HepG2 (cell line): ENCODE measurements at regions not wholly inside any gene's neighbourhood (a gene's known extent, or its start where the extent isn't known, plus 50 kb on each side); places are given as distances from the start of the nearest gene placed in this dataset.
A peak's percentile ranks its signal among the peaks of the same experiment; 100 is the strongest.
"Not testable (repeated sequence)": the region's sequence is repeated elsewhere in the genome, so short reads cannot be mapped to it uniquely, and the experiment has no call there.

ENCODE experiments used
- ATAC-seq: fragments of 200-7000 bp; cut with Tn5 transposase; 3 replicates; pipeline ENCODE4 v1.9.1; 2020; ENCODE audit warnings: mild to moderate bottlenecking, moderate library complexity
- BruUV-seq: library from RNA; stranded (reverse); fragments of 400-500 nt; replicated peaks from 2 replicates; lab custom pipeline; 2021; lab: Mats Ljungman, UMichigan
- CTCF ChIA-PET: fragments of 300-600 bp; formaldehyde crosslinking; extraction: SDS; loops from one replicate; lab custom pipeline; 2021; ENCODE audit warnings: low total read pairs, inconsistent platforms, low intra/inter-chr PET ratio; lab: Yijun Ruan, JAX
- POLR2A ChIA-PET: fragments of 350-600 bp; sonication (Branson Sonifier 250); formaldehyde crosslinking; loops from one replicate; lab custom pipeline; 2020; ENCODE audit warnings: antibody characterized with exemption, inconsistent platforms; lab: Yijun Ruan, JAX
- DNase-seq: peaks from one replicate; pipeline ENCODE4 v3.0.0-alpha.2; 2015; ENCODE audit warnings: low spot score
- FAIRE-seq: peaks from 3 replicates; lab custom pipeline; 2011; peaks lifted over from hg19 to GRCh38; lab: Jason Lieb, UNC
- H2AFZ ChIP-seq: one replicate; pipeline ENCODE4 v1.6.1; 2011; ENCODE audit warnings: low read length, inconsistent platforms
- H3K27ac ChIP-seq: fragments of 300-600 bp; 3 replicates; pipeline ENCODE4 v1.8.0; 2011; ENCODE audit warnings: mixed run types, mild to moderate bottlenecking, mixed read lengths, low read length, inconsistent platforms; ENCODE audit not compliant: insufficient read depth; ENCODE audit errors: extremely low read length
- H3K27me3 ChIP-seq, 2 experiments: fragments of 200-600 bp in 1 of 2; 2 replicates in 1 of 2; 3 replicates in 1 of 2; pipeline versions ENCODE4 v1.6.0 to v1.8.0; 2011; ENCODE audit warnings: low read length in 2 of 2, mild to moderate bottlenecking in 2 of 2, moderate library complexity in 2 of 2, inconsistent platforms in 1 of 2; ENCODE audit not compliant: insufficient read depth in 2 of 2, control insufficient read depth in 1 of 2
- H3K36me3 ChIP-seq, 2 experiments: fragments of 200-600 bp in 1 of 2; replicated peaks in 1 of 2; 2 replicates in 1 of 2; 3 replicates in 1 of 2; pipeline versions ENCODE4 v1.5.1 to v1.8.0; 2011; ENCODE audit warnings: low read length in 2 of 2, inconsistent platforms in 1 of 2; ENCODE audit not compliant: insufficient read depth in 2 of 2, control insufficient read depth in 1 of 2
- H3K4me1 ChIP-seq: 2 replicates; pipeline ENCODE4 v1.5.1; 2012; ENCODE audit warnings: low read length, inconsistent platforms; ENCODE audit not compliant: insufficient read depth
- H3K4me2 ChIP-seq: 2 replicates; pipeline ENCODE4 v1.6.0; 2011; ENCODE audit warnings: low read depth, low read length, inconsistent platforms
- H3K4me3 ChIP-seq, 3 experiments: fragments of 200-600 bp in 1 of 3; sonication (generic), shearing (Covaris generic) in 1 of 3; replicated peaks in 1 of 3; 2 replicates each; pipeline ENCODE4 v1.5.1; 2011 to 2016; ENCODE audit warnings: low read length in 3 of 3, inconsistent platforms in 2 of 3, low read depth in 2 of 3, mild to moderate bottlenecking in 2 of 3, control low read depth in 1 of 3, mixed read lengths in 1 of 3; ENCODE audit not compliant: insufficient read depth in 1 of 3
- H3K79me2 ChIP-seq: one replicate; pipeline ENCODE4 v1.6.1; 2011; ENCODE audit warnings: low read length, inconsistent platforms; ENCODE audit not compliant: insufficient read depth
- H3K9ac ChIP-seq: 2 replicates; pipeline ENCODE4 v1.6.0; 2011; ENCODE audit warnings: mild to moderate bottlenecking, low read depth, low read length, inconsistent platforms; ENCODE audit not compliant: insufficient read depth
- H3K9me3 ChIP-seq: 2 replicates; pipeline ENCODE4 v1.5.1; 2012; ENCODE audit warnings: mild to moderate bottlenecking, low read length
- H4K20me1 ChIP-seq: 2 replicates; pipeline ENCODE4 v1.6.0; 2011; ENCODE audit warnings: inconsistent platforms, mild to moderate bottlenecking, low read length, moderate library complexity; ENCODE audit not compliant: insufficient read depth
- WGBS: methylation state at CpG from one replicate; pipeline ENCODE4 v1.1.6; 2017; ENCODE audit warnings: low lambda C conversion rate; 5-methylcytosine and 5-hydroxymethylcytosine counted together
- in situ Hi-C: cut with HindIII; loops from 2 replicates; pipeline ENCODE4 v1.10.0; 2017; ENCODE audit warnings: low pct_unique_long_range_greater_than_20kb; ENCODE audit not compliant: extremely low pct_ligation_motif_present
- intact Hi-C: fragments of 100-400 bp; cut with micrococcal nuclease; formaldehyde crosslinking; loops from one replicate; pipeline ENCODE4 v1.10.0; 2022; ENCODE audit not compliant: unreplicated experiment

DNA sequence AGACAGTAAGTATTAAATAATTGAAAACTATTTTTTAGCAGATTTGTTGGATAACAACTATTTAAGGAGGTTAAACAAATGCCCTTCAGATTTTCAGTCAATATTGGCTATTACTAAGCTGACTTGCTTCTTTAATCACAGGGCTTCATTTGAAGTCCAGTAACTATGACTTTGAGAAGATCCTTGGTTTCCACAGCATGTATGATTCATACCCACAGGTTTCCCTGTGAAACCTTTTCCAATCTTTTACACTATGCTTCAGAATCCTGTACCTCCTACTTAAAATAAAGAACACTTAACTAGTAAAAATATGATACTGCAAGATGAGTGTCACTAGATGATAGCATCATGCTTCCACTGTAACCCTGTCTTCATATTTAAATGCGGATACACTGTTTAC, 211.9 kb downstream of the SPATA31A1 start:
- H3K27me3 ChIP-seq, DNase-seq, CTCF ChIA-PET, H3K4me3 ChIP-seq, H3K9me3 ChIP-seq, H3K4me1 ChIP-seq, H4K20me1 ChIP-seq, BruUV-seq, ATAC-seq, H3K27ac ChIP-seq, in situ Hi-C loops, intact Hi-C loops, H3K9ac ChIP-seq, FAIRE-seq, H3K79me2 ChIP-seq, POLR2A ChIA-PET, H3K36me3 ChIP-seq, H2AFZ ChIP-seq, H3K4me2 ChIP-seq: not testable (repeated sequence)
- WGBS, result 33% methylated on average over 1 of the region's 1 CpG

DNA sequence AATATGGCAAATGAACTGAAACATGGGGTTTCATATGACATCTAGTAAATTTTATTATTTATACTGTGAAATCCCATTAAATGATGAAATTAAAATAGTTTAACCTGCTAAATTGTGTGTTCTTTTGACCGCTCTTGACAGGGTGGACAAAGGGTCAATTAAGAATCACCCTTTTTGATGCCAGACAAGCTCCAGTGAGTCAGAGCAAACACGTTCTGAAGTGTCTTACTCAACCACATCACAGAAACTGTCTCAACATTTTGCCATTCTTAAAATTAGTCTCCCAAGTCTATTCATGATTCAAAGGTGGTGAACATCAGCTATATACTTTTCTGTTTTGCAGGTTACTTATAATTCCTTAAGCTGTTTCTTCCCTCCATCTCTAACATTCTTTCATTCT, 213.4 kb downstream of the SPATA31A1 start:
- H3K27me3 ChIP-seq, H3K4me1 ChIP-seq, FAIRE-seq, H3K9ac ChIP-seq, H3K36me3 ChIP-seq, H3K9me3 ChIP-seq, ATAC-seq, POLR2A ChIA-PET, H3K79me2 ChIP-seq, intact Hi-C loops, DNase-seq, CTCF ChIA-PET, H4K20me1 ChIP-seq, H3K4me3 ChIP-seq, H3K27ac ChIP-seq, H3K4me2 ChIP-seq, in situ Hi-C loops, H2AFZ ChIP-seq, BruUV-seq: not testable (repeated sequence)
- 12% methylated on average over 1 of the region's 2 CpGs for WGBS

DNA sequence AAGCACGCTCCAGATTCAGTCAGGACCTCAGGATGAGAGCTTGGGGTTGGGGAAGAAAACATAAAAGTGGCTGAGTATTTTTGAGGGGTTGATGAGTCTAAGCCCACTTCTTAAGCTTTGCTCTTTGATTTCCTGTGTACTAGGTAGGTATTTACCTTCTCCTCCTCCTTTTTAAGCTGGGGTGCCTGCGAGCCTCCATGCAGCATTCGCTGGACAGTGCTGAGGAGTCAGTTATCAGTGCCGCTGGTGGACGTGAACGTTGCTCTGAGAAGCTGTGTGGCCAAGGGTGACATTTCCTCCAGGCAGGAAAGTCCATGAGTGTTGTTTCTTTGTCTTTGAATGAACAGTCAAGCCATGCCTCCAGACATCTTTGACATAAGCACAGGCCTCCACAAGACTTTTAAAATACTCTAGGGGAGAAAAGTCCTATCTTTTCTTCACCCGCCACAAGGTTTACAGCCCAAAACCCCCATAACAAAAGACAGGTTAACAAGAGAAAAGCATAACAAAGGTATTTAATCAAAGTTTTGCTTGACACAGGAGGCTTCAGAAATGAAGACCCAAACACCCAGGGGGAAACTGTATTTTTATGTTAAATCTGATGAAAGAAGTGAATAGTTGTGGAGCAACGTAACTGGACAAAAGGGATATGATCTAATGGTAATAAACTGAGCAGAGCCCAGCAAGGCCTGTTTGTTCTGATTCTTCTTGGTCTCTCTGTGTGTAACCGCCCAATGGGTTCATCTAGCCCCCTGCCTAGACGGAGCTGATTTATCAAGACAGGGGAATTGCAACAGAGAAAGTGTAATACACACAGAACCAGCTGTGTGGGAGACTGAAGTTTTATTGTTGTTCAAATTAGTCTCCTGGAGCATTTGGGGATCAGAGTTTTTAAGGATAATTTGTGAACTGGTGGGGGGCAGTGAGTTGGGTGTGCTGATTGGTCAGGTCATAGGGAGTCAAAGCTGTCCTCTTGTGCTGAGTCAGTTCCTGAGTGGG, 217.9 kb downstream of the SPATA31A1 start:
- peak; percentile 40; the same call in 1 of the 3 replicates for ATAC-seq
- not testable (repeated sequence) for H3K4me1 ChIP-seq, H3K9ac ChIP-seq

DNA sequence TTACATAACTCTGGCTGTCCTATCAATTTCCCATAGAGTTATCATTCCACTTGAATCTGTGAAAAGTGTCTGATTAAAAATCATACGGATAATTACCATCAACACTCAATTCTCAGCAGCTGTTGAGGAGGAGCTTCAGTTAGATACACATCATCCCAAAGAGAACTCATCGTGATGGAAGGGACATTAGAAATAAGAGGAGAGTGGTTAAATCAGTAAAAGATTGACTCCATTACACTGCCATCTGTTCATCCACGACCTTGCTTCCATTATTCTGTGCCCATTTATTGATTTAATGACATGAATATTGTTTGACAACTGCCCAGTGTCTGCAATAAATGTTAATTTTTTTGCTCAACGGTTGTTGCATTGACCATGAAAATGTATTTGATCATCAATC, 223.5 kb downstream of the SPATA31A1 start:
- H4K20me1 ChIP-seq, H3K79me2 ChIP-seq, H3K9ac ChIP-seq, H3K36me3 ChIP-seq, DNase-seq, H3K4me3 ChIP-seq, intact Hi-C loops, in situ Hi-C loops, H3K9me3 ChIP-seq, H3K4me2 ChIP-seq, H2AFZ ChIP-seq, CTCF ChIA-PET, ATAC-seq, POLR2A ChIA-PET, FAIRE-seq, H3K27ac ChIP-seq, H3K27me3 ChIP-seq, H3K4me1 ChIP-seq, BruUV-seq: not testable (repeated sequence)
- WGBS, result 3% methylated on average over 4 of the region's 4 CpGs

More for the DNA sequence above, 217.9 kb downstream of the SPATA31A1 start:
- H3K4me3 ChIP-seq, H3K9me3 ChIP-seq, H4K20me1 ChIP-seq, DNase-seq, POLR2A ChIA-PET, BruUV-seq, H3K27ac ChIP-seq, FAIRE-seq, in situ Hi-C loops, H3K79me2 ChIP-seq, H3K27me3 ChIP-seq, H3K36me3 ChIP-seq, intact Hi-C loops, H2AFZ ChIP-seq, H3K4me2 ChIP-seq, CTCF ChIA-PET: not testable (repeated sequence)
- WGBS, result 22% methylated on average over 5 of the region's 10 CpGs
